ENCODE measurements at regions not wholly inside any gene's neighbourhood (a gene's known extent, or its start where the extent isn't known, plus 50 kb on each side); places are given as distances from the start of the nearest gene placed in this dataset.

- TF ChIP-seq CTCF (IDR thresholded peaks at IDR 0.05) (no peak), POLR2A (IDR thresholded peaks at IDR 0.05) (no peak)
Measured at GRCh38 chr10:45534572-45534971, 138.0 kb downstream of the ZFAND4 start.

All from lower leg skin (tissue), 3 donors.